LNCaP clone FGC (cell line): ENCODE measurements at regions not wholly inside any gene's neighbourhood (a gene's known extent, or its start where the extent isn't known, plus 50 kb on each side); places are given as distances from the start of the nearest gene placed in this dataset.

Experiments
- DNase-seq: peaks from one replicate; pipeline ENCODE4 v3.0.0-alpha.2; 2011; ENCODE audit warnings: low read depth
- H3K4me3 ChIP-seq: 2 replicates; pipeline ENCODE4 v1.5.1; 2011; ENCODE audit warnings: mild to moderate bottlenecking, low read depth, low read length, control low read depth
- CTCF ChIP-seq: IDR thresholded peaks from 2 replicates; pipeline ENCODE4 v1.5.1; 2012; ENCODE audit warnings: mild to moderate bottlenecking; ENCODE audit not compliant: control insufficient read depth, insufficient read depth; ENCODE audit errors: extremely low read depth

GRCh38 chr2:117737846-117738245, 76.6 kb upstream of the DDX18 start:
- no peak overlapping the region for H3K4me3 ChIP-seq
- DNase-seq, result no peak
- no peak for TF ChIP-seq CTCF

- no peak for TF ChIP-seq CTCF
- no peak for DNase-seq
- H3K4me3 ChIP-seq, result no peak overlapping the region
Measured at GRCh38 chr2:117738991-117739839, 75.3 kb upstream of the DDX18 start.

DNA sequence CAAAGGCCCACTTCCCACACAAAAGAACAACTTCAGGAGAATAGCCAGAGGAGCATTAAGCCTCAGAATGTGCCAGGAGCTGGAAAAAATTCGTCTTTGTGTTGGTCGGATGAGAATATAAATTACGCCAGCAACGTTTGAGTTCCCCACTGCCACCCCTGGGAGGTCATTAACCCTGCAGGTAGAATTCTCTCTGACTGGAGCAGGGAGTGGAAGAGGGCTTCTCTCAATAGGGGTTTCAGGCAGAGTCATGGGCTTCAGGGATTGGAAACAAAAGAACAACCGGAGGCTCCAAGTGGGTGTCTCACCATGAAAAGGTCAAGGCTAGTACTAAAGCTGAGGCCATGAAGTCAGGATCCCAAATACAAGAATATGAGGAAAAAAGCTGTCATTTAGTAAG, 69.0 kb upstream of the DDX18 start:
- no peak for TF ChIP-seq CTCF
- DNase-seq, result no peak

DNA sequence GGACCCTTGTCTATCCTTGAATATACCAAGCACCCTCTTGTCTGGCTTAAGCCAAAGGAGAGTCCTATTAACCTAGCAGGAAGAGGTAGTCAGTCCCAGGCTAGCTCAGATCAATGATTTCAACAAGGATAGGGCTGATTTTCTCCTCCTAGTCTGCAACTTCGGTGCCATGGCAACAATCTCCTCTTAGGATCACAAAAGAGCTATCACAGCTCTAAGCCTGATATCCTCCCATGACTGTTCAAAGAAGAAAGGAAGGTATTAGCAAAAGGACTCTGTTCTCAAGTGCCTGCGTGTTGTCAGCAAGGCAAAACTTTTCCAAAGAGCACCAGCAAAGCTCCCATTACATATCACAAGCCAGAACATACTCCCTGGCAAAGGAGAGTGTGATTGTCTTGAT, 58.7 kb upstream of the DDX18 start:
- H3K4me3 ChIP-seq, result no peak overlapping the region
- no peak for TF ChIP-seq CTCF
- no peak for DNase-seq

More for the DNA sequence above, 69.0 kb upstream of the DDX18 start:
- H3K4me3 ChIP-seq, result no peak overlapping the region

DNA sequence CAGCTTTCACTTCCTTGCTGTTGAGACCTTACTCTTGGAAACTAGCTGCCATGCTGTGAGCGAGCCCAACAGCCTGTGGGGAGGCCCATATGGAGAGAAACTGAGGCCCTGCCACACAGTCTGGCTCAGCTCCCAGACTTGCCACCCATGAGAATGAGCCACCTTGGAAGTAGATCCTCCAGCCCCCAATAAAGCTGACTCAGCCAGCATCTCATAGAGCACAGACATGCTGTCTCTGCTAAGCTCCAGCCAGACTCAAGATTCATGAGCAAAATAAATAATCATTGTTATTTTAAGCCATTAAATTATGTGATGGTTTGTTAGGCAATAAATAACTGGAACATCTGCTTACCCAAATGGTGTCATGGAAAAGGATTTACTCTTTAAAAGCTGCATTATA, 53.6 kb upstream of the DDX18 start:
- TF ChIP-seq CTCF, result no peak
- no peak overlapping the region for H3K4me3 ChIP-seq
- DNase-seq, result no peak

GRCh38 chr2:117762454-117762853, 52.0 kb upstream of the DDX18 start:
- DNase-seq, result no peak
- no peak for TF ChIP-seq CTCF
- H3K4me3 ChIP-seq, result no peak overlapping the region

GRCh38 chr2:117763804-117764203, 50.7 kb upstream of the DDX18 start:
- no peak for TF ChIP-seq CTCF
- DNase-seq, result no peak
- H3K4me3 ChIP-seq, result no peak overlapping the region
